ENCODE measurements at regions not wholly inside any gene's neighbourhood (a gene's known extent, or its start where the extent isn't known, plus 50 kb on each side); places are given as distances from the start of the nearest gene placed in this dataset.

DNA sequence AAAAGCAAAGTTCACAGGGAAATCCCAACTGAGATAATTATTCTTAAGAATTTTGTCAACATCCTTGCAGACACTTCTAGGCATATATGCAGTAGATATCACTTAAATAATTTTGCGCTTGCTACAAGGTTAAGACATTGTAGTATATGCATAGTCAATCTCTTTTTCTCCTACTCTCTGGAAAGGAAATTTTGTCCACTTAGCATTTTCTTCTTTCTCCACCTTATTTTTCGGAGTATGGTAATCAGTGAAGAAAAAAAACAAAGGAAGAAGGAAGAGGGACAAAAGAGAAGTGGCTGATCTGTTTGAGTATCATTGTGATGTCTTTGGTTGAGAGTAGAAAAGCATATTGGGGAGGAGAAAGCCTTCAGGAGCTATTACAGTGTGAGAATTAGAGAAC lies 104.6 kb downstream of the LACC1 start:
- DNase-seq (ENCODE audit: low read depth in 2 of 2), result no peak

DNA sequence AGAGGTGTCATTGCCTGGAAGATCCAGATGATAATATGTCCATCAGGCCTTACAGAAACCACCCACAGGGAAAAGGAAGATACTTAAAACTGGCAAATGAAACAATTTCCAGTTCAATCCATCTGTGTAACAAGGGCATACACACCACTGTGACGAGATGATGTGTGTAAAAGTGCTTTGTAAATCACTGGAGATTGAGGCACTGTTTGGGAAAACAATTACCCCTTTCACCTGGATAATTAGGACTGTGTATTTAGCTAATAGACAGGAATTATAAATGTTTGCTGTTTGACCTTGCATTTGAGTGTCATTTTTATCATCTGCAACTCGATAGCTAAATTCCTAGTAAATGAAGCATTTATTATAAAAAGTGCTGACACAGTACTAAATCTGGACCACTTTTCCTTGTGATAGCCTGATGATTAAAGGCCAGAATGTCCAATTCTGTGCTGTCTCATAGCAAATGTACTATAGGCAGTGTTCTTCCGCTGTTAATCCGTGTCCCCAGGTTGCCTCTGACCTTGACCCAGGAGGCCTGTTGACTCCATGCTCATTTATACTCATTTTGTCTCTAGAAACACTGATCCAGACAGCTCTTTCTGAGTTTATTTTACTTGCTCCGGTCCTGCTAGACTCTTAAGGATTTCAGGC lies 105.8 kb downstream of the LACC1 start:
- no peak for DNase-seq (ENCODE audit: low read depth in 2 of 2)

DNA sequence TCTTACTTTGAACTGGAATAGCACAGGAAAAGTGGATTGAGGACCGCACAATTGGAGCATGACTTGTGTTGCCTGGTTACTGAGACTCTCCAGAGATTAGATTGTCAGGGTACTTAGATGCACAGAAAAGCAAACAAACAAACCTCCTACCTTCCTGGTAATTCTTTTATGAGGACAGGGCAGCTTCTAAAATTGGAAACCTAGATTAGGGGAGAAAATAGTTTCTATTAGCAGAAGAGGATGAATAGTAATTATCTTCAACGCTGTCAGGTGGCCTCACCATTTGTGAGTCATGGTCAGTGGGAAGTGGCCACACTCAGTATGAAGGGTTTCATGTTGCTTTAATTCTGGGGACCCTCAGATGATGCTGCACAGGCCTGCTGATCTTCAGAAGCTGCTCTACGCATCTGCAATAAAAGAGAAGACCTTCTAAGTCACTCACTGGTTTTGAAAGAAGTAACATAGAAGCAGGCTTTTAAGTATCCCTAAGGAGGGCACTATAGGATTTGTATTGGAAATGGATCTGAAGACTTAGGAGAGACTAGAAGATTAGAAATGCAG lies 106.8 kb downstream of the LACC1 start:
- DNase-seq (ENCODE audit: low read depth in 2 of 2), result no peak

DNA sequence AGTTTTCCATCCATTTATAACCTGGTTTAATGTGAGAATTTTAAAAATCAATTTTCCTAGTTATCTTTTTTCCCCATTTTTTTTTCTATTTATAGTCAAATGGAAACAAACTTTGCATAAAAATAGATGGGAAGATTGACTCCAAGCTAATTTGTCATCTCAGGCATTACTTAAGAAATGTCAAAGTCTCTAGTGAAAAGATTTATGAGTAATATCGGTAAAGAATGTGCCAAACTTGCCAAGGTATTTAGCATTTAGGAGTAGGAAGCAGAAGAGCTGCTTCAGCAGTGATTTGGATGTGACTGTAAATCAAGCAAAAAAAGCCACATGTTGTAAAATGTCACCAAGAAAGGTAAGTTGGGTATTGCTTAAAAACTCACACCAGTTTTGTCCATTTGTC lies 108.6 kb downstream of the LACC1 start:
- DNase-seq (ENCODE audit: low read depth in 2 of 2), result no peak

DNA sequence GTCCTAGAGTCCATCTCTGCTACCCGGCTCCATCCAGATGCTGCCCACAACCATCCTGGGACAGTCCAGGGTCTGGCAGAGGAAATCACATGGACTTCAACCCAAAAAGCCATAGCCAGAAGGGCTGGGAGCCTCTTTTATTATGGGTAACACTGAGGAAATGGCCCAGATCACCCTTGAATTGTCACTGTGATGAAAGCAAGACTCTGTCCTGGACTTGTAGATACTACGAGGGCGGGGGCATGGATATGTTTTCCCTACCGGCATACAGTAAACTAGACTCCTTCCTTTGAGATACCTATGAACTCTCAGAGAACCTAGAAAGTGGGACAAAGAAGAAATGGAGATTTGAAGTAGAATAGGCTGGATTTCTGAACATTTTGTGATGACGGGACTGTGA lies 110.3 kb downstream of the LACC1 start:
- no peak for DNase-seq (ENCODE audit: low read depth in 2 of 2)

DNA sequence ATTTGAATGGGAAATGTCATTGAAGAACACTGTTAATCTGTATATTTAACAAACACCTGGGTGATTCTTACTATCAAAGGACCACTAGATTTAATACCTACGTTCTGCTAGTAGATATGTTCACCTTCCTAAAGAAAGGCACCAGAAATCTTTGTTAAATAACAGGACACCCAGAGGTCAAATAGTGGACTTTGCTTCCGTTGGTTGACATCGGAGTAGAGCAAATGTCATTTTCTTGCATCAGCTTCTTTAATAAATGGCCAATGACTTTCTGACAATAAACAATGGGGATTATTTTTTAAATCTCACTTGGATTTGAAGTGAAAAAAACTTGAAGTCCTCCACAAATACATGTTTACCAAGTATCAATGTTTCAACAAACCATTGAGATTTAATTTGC lies 111.1 kb downstream of the LACC1 start:
- no peak for DNase-seq (ENCODE audit: low read depth in 2 of 2)

DNA sequence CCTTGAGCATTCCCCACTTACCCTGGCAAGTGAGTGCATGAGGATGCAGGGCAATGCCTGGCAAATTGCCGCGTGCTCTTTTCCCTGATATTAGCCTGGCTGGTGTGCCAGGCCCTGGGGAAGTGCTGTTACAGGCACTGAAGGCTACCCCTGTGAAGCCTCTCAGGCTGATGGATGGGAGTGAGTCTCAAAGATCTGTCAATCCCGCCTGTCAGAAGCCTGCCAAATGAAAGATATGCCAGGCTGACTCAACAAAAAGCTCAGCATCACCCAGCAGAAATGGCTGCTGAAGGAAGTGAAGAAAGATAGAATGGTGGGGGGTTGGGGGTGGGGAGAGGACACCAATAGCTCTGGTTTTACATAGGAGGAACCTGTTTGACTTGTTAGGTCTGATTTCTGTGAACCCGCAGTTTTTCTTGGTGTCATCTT lies 112.1 kb downstream of the LACC1 start:
- DNase-seq (ENCODE audit: low read depth in 2 of 2), result no peak

DNA sequence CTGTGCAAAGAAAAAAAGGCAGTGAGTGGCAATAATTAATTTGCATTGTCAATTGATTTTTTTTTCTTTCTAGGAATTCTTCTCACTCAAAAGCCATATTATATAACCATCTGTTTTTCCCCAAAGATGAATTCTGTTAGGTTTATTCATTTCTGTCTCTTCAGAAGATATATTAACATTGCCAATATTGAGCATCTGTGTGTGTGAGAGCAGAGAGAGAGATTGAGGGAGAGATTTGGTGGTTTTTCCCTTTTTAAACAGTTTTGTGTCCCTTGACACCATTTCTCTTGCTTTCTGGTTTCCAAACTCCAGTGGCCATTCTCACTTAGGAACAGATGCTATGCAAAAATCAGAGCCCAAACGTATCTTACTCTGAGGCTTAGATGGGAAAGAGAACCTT lies 112.5 kb downstream of the LACC1 start:
- no peak for DNase-seq (ENCODE audit: low read depth in 2 of 2)

DNA sequence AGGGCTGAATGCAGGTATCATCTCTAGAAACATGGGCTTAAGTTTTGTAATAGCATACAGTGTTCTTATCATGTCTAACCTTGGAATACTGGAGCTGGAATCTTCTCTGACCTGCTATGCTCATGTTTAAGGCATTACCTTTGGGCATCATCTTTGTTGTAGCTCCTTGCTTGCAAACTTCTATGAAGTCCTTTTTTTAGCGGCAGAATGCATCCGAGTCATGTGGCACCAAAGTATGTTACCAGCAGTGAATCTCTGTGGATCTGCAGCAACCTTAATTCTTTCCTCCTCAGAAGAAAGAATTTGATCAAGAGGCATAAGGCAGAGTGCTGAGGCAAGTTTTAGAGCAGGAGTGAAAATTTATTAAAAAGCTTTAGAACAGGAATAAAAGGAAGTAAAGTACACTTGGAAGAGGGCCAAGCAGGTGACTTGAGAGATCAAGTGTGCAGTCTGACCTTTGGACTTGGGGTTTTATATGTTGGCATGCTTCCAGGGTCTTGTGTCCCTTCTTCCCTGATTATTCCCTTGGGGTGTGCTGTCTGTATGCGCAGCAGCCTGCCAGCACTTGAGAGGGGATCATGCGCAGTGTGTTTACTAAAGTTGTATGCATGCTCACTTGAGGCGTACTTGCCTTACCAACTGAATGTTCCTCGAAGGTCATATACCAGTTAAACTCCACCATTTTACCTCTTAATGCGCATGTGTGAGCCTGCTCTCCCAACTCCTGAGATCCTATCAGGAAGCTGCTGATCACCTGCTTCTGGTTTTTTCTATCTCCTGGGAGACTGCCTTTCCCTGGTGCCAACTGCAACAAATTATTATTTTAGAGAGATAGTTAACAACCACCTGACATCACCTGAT lies 115.5 kb downstream of the LACC1 start:
- no peak for DNase-seq (ENCODE audit: low read depth in 2 of 2)

DNA sequence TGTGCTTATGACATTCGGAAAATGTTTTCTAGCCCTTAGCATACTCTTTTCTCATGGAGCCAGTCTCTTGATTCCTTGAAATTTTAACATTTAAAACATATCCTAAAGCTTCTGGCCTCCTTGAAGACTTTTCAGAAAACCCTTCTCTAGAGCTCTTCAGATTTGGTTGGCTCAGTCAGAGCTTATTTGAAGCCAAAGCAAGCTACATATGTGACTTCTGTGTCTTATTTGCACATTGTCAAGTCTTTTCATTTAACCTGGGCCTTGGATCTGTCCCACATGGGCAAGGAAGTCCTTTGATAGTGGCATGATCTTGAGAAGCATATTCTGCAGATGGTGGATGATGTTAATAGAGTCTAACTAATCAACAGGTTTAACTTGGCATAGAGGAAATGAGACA lies 116.5 kb downstream of the LACC1 start:
- DNase-seq (ENCODE audit: low read depth in 2 of 2), result no peak

DNA sequence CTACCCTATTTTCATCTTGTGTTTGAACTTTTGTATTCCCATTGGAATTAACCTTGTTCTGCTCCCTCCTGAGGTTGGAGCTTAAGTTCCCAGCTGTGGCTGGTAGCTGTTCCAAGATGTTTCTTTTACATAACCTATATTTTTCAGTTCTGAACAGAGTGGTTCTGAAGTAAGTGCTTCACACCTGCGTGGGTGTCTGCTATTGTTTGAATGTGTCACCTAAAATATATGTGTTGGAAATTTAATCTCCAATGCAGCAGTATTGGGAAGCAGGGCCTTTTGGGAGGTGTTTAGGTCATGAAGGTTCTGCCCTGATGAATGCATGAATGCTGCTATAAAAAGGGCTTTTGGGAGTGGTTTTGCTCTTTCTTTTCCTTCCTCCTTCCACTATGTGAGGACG lies 123.8 kb downstream of the LACC1 start:
- no peak for DNase-seq (ENCODE audit: low read depth in 2 of 2)

DNA sequence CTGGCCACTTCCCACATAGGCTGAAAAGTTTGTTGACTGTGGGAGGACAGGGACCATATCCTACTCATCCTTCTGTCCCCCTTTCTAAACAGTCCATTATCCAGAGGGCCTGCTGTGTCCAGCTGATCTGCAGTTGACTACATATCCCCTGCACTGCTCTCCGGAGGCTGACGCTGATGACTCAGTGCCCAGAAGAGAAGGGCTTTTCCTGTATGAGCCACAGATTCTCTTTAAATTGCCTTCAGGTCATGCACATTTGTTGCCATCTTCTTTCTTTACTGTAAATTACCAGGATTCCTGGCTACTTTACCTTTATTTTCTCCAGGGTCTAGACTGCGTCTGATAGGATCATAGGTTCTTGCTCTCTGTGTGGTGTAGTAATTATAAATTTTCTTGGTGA lies 125.2 kb downstream of the LACC1 start:
- DNase-seq (ENCODE audit: low read depth in 2 of 2), result no peak

DNA sequence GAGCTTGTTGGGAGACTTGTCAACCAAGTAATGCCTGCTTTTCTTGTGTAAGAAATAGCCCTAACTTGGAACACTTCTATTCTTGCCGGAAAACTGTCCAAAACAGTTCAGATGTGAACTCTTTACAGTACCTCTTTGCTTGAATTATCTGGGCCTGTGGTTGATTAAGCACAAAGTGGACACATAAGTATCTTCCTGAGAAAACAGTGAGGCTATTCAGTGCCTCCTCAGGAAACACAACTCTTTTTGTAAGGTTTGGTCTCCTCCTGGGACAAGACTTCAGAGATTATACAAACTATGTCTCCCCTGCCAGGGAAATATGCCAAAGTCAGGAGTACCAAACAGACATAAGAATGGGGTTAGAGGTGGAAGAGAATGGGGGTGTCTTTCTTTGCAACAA lies 127.7 kb downstream of the LACC1 start:
- DNase-seq (ENCODE audit: low read depth in 2 of 2), result no peak

DNA sequence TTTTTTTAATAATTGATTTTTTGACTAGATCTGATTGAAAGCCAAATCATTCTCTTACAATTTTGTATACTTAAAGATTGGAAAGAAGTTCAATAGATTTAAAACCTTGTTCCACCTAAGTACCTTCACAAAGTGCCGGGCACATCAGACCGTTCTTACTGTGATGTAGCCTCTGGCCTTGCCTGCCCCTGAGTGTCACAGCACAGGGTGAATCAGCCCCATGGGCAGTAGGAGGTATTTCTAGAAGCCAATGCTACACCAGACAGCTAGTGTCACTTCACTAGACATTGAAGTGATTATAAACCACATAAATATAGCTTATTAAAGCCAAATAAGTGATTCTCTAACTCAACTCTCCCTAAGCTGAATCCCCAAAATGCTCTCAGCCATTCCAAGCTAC lies 131.3 kb downstream of the LACC1 start:
- no peak for DNase-seq (ENCODE audit: low read depth in 2 of 2)

DNA sequence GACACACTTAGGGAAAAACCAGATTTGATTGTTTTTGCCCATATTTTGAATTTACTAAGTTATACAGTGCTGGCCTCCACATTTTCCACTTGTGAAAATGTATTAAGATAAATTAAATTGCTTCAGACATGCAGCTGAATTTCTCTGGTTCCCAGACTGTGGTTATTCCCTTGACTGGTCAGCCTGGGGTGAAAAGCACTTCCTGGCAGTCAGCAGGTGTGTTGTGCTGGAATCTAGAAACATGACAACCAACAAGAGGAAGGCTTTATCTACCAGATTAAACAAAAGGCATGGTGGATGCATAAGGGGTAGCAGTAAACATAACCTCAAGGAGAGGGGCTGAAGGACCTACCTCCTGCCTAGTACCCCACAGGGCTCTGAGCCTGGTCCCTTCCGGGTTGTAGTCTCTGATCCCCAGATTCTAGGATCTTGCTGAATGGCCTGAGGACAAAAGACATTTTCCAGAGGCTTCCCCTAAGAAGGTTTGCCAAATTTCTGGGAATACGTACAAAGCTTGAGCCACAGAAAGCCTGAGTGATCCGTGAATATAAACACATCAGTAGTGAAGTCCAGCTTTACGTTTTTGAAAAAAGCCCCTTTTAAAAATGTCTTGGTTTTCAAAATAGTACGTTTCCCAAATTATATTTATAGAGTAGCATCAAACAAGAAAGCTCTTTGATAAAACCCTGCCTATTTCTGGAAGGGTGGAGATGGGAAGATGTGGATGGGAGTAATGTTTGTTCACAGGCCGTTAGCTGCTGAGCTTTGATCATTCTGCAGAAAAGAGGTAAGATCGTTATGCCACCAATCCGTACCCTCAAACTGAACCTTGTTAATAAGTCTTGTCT lies 133.4 kb downstream of the LACC1 start:
- DNase-seq (ENCODE audit: low read depth in 2 of 2), result no peak

DNA sequence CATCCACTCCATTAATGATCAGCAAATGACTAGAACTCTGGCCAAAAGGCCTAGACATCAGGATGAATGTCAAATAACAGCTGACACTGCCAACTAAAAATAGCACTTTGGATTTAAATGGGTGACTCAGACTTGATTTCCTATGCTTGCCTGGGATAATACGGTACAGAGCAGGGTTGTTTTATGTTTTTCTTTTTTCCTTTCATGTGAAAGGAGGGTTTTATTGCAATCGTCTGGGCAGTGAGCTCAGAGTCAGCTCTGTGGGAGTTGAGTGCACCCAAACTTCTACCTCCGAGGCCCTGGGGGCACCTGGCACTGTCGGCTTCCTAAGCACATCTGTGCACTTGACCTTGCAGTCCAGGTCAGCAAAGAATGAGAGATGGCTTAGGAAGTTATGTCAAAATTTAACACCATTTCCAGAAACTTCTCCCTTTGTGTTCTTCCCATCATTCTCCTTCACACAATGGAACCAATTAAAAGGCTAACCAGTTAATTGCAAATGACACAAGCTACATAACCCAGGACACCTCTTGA lies 134.1 kb downstream of the LACC1 start:
- DNase-seq (ENCODE audit: low read depth in 2 of 2), result no peak

DNA sequence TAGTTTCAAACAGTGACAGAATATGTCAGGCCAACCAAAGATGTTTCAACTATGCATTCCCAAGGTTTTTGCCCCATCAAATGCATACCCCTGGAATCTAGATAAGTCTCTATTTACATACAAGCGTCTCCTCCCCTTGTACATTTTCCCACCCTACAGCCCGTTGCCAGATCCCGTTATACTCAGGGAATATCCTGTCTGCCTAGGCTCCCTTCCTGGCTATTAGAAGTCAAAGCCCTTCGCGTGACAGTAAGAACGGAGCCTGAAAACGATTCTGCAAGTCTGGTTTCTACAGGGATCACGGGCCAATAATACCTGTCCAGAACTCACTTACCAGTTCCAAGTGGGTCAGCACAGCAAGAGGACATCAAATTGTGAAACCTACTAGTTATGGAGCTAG lies 134.8 kb downstream of the LACC1 start:
- no peak for DNase-seq (ENCODE audit: low read depth in 2 of 2)

DNA sequence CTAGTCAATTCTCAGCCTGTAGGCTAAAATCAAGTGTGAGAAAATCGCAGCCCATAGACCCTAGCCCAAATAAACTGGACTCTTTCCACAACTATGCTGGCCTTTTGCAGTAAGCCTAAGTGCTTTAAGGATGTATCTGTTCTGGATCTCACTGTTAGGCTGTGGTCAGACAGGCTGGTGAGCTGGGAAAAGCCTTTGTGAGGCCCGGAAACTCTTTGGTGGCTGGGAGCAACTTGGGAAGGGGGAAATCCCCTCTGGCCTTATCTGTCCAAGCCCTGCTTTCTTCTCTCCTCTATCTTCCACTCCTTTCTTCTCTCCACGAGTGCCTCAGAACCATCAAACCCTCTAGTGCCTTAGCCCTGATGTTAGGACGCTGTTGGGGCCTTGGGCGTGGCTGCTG lies 135.4 kb downstream of the LACC1 start:
- DNase-seq (ENCODE audit: low read depth in 2 of 2), result no peak

DNA sequence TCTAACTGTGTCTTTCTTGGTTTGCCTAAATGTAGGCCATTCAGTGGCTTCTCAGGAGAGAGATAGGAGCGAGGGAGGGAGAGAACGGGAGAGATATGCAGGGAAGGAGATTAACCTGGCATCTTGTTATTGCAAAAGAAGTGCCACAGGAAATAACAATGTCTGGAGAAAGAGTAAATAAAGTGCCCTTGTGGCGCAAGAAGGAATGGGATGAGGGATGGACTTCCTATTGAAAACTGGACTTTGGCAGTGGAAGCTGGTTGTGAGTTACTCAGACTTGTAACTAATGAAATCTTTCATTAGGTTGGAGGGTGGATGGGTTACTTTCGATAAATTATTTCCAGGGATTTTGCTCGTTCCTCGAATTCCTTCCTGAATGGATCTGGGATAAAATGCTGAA lies 136.1 kb downstream of the LACC1 start:
- no peak for DNase-seq (ENCODE audit: low read depth in 2 of 2)

DNA sequence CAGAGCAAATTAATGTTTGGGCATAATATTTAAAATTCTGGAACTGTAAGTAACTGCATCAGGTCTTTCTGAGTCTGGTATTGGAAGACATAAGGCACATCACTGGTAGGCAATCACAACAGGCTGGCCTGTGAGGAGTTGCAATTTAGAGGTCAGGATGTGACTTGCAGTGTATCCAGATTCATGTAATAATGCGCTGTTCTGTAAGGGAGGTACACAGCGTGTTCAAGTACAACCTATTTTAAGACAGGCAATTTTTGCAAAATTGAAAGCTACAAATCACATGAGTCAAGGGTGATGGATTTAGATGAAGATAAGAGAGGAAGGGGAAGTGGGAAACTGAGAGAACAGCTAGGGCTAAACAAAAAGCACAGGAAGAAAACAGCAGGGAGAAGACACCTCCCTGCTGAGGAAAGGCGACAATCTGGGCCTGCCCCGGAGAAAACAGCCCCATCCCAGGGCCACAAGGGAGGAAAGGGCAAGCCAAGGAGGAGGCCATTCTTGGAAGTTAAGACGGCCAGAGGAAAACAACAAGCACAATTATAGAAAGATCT lies 138.1 kb downstream of the LACC1 start:
- DNase-seq (ENCODE audit: low read depth in 2 of 2), result no peak

DNA sequence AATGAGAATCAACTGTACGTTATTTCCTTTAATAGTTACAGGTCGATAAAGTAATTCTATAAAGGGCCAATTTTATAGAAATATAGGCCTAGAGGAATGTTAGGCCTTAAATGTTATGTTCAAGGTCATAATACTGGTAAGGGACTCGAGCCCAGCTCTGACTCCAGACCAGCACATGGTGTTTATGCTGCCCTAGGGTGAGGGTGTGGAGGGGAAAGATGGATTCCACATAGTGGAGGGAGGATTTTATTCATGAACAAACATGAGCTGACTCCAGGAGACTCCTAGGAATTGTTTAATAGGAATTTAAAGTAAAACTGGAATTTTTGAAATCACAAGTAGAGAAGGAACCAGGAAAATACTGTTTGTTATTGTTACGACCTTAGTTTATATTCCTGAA lies 139.9 kb downstream of the LACC1 start:
- no peak for DNase-seq (ENCODE audit: low read depth in 2 of 2)

DNA sequence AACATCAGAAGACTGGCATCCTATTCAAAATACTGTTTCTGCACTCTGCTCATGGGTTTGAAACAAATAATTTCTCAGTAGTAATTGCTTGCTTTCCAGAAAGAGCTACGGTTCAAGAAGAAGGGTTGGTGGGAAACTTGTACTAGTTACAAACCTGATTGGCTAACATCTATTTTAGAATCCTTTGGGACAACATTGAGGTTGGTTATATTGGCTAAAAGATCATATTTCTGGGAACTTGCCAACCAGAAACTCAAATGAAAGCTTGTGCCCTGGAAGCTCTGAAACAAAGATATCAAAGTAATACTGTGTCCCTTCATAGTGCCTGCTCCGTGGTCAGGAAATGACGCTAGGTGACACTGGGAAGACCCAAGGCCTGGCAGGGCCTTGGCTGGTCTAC lies 141.7 kb downstream of the LACC1 start:
- DNase-seq (ENCODE audit: low read depth in 2 of 2), result no peak

Data from activated CD4-positive, alpha-beta T cell treated with anti-CD3 and anti-CD28 coated beads for 24 hours (primary cell).